Transverse colon (tissue), 4 donors: ENCODE measurements at regions not wholly inside any gene's neighbourhood (a gene's known extent, or its start where the extent isn't known, plus 50 kb on each side); places are given as distances from the start of the nearest gene placed in this dataset.

Experiments used
- EP300 ChIP-seq: sonication (generic); formaldehyde crosslinking; IDR thresholded peaks from one replicate; pipeline ENCODE4 v1.6.1; 2017; ENCODE audit warnings: antibody characterized with exemption, low read depth
- POLR2AphosphoS5 ChIP-seq, 3 donors: sonication (generic); formaldehyde crosslinking; IDR thresholded peaks; one replicate each; pipeline ENCODE4 v1.6.1; 2016; ENCODE audit warnings: antibody characterized with exemption in 3 of 3
- TF ChIP-seq, protein P1 (sequence below), 5 experiments: fragments of 200-600 bp in 3 of 5; fragments of 450-650 bp in 2 of 5; sonication (generic) in 3 of 5; IDR thresholded peaks; 1 replicate in 2 of 5; 2 replicates in 3 of 5; pipeline ENCODE4 v1.5.1; 2016 to 2017; ENCODE audit warnings: antibody characterized with exemption in 5 of 5, inconsistent platforms in 3 of 5, mild to moderate bottlenecking in 2 of 5, moderate library complexity in 1 of 5

DNA sequence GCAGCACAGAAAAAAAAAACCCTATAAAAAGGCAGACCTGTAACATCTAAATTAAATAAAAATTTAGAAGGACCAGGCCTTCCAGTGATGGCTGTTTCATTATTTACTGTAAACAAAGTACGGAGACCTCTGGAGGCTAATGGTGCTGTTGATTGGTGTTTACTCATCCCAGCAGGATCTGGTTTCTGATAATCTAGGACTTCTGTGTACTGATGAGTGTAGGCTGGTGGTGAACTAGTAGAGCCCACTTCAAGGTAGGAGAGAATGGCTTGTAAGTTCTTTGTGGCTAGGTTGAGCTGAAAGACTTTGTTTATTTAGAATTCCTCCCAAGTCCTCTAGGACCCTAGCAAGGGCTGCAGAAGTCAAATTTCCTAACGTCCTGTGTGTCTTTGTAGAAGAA lies 398.1 kb upstream of the PITX2 start:
- no peak for TF ChIP-seq POLR2AphosphoS5 (IDR thresholded peaks at IDR 0.05)
- TF ChIP-seq, protein P1, sequence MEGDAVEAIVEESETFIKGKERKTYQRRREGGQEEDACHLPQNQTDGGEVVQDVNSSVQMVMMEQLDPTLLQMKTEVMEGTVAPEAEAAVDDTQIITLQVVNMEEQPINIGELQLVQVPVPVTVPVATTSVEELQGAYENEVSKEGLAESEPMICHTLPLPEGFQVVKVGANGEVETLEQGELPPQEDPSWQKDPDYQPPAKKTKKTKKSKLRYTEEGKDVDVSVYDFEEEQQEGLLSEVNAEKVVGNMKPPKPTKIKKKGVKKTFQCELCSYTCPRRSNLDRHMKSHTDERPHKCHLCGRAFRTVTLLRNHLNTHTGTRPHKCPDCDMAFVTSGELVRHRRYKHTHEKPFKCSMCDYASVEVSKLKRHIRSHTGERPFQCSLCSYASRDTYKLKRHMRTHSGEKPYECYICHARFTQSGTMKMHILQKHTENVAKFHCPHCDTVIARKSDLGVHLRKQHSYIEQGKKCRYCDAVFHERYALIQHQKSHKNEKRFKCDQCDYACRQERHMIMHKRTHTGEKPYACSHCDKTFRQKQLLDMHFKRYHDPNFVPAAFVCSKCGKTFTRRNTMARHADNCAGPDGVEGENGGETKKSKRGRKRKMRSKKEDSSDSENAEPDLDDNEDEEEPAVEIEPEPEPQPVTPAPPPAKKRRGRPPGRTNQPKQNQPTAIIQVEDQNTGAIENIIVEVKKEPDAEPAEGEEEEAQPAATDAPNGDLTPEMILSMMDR (IDR thresholded peaks at IDR 0.05): no peak
- no peak for TF ChIP-seq EP300
